MCF 10A (cell line): ENCODE measurements at regions not wholly inside any gene's neighbourhood (a gene's known extent, or its start where the extent isn't known, plus 50 kb on each side); places are given as distances from the start of the nearest gene placed in this dataset.

Experiments used
- BruUV-seq: library from RNA; stranded (reverse); fragments of 400-500 nt; replicated peaks from 2 replicates; lab custom pipeline; 2021; lab: Mats Ljungman, UMichigan
- CTCF ChIA-PET: fragments of 300-600 bp; sonication (Branson Sonifier 250); formaldehyde crosslinking; extraction: SDS; loops from one replicate; lab custom pipeline; 2021; ENCODE audit warnings: antibody characterized with exemption, inconsistent platforms; lab: Yijun Ruan, JAX
- POLR2A ChIA-PET: fragments of 300-600, 350-650 bp; sonication (Branson Sonifier 250); formaldehyde crosslinking; extraction: SDS; loops from one replicate; lab custom pipeline; 2020; ENCODE audit warnings: antibody characterized with exemption, inconsistent platforms; lab: Yijun Ruan, JAX
- DNase-seq: peaks from one replicate; pipeline ENCODE4 v3.0.0-alpha.2; 2018; ENCODE audit not compliant: unreplicated experiment
- H3K27ac Mint-ChIP-seq: one replicate; pipeline ENCODE4 v1.8.0; 2022; ENCODE audit warnings: mild to moderate bottlenecking, low read depth, mixed read lengths; ENCODE audit not compliant: unreplicated experiment
- H3K27me3 Mint-ChIP-seq: one replicate; pipeline ENCODE4 v1.8.0; 2022; ENCODE audit warnings: mixed read lengths; ENCODE audit not compliant: insufficient read depth, unreplicated experiment
- H3K36me3 Mint-ChIP-seq: one replicate; pipeline ENCODE4 v1.8.0; 2022; ENCODE audit warnings: mild to moderate bottlenecking, moderate library complexity, mixed read lengths; ENCODE audit not compliant: insufficient read depth, unreplicated experiment
- H3K4me1 Mint-ChIP-seq: one replicate; pipeline ENCODE4 v1.8.0; 2022; ENCODE audit warnings: mixed read lengths; ENCODE audit not compliant: insufficient read depth, unreplicated experiment
- H3K4me3 Mint-ChIP-seq: one replicate; pipeline ENCODE4 v1.8.0; 2022; ENCODE audit warnings: mild to moderate bottlenecking, moderate library complexity, mixed read lengths; ENCODE audit not compliant: unreplicated experiment
- H3K9me3 Mint-ChIP-seq: one replicate; pipeline ENCODE4 v1.8.0; 2022; ENCODE audit warnings: mixed read lengths; ENCODE audit not compliant: unreplicated experiment
- CTCF ChIP-seq: fragments of 200-600 bp; IDR thresholded peaks from one replicate; pipeline ENCODE4 v1.8.0; 2022; ENCODE audit warnings: antibody characterized with exemption, mild to moderate bottlenecking; ENCODE audit not compliant: unreplicated experiment
- intact Hi-C: fragments of 100-400 bp; cut with micrococcal nuclease; formaldehyde crosslinking; loops from 2 replicates; pipeline ENCODE4 v1.14.1; 2022

GRCh38 chr11:38330578-38330977 lies 1732.5 kb upstream of the RAG2 start:
- no TSS peak for BruUV-seq
- H3K4me3 Mint-ChIP-seq, result no peak overlapping the region
- H3K4me1 Mint-ChIP-seq, result no peaks in the 10 kb centered on the region
- H3K36me3 Mint-ChIP-seq, result no peaks in the 10 kb centered on the region
- no peaks in the 10 kb centered on the region for H3K27me3 Mint-ChIP-seq
- CTCF ChIA-PET, result no interaction called here
- no peaks in the 10 kb centered on the region for H3K9me3 Mint-ChIP-seq
- DNase-seq, result no peak
- no peak overlapping the region for H3K27ac Mint-ChIP-seq
- intact Hi-C loops, result no loop called here
- TF ChIP-seq CTCF, result no peak
- POLR2A ChIA-PET, result no interaction called here

GRCh38 chr11:38323961-38324761 lies 1726.1 kb upstream of the RAG2 start:
- H3K27ac Mint-ChIP-seq, result no peak overlapping the region
- BruUV-seq, result no TSS peak
- peak; percentile 31 for DNase-seq

GRCh38 chr11:38315151-38315550 lies 1717.1 kb upstream of the RAG2 start:
- Mint-ChIP-seq H3K4me3 (no peak overlapping the region), H3K4me1 (no peaks in the 10 kb centered on the region), H3K36me3 (no peaks in the 10 kb centered on the region), H3K27me3 (no peaks in the 10 kb centered on the region), H3K9me3 (no peaks in the 10 kb centered on the region), H3K27ac (peak overlapping the region; percentile 7)
- DNase-seq, result peak; percentile 66
- ChIA-PET POLR2A (no interaction called here), CTCF (interaction anchor here (0.6 kb wide), 1 partner anchor 235 kb away, joined by 3 read pairs; no protein-coding TSS in a partner anchor)
- intact Hi-C loops, result no loop called here
- TF ChIP-seq CTCF, result no peak
- BruUV-seq, result no TSS peak

More at GRCh38 chr11:38323961-38324761, 1726.1 kb upstream of the RAG2 start:
- Mint-ChIP-seq H3K4me3 (no peak overlapping the region), H3K9me3 (no peaks in the 10 kb centered on the region), H3K36me3 (no peaks in the 10 kb centered on the region), H3K27me3 (no peaks in the 10 kb centered on the region), H3K4me1 (no peaks in the 10 kb centered on the region)
- CTCF ChIA-PET, result no interaction called here
- intact Hi-C loops, result no loop called here
- no peak for TF ChIP-seq CTCF
- POLR2A ChIA-PET, result interaction anchor here (1.1 to 1.7 kb wide), 2 partner anchors 10 to 21 kb away, joined by 3 to 4 read pairs; no protein-coding TSS in a partner anchor

GRCh38 chr11:38307455-38307854 lies 1709.4 kb upstream of the RAG2 start:
- no TSS peak for BruUV-seq
- ChIA-PET CTCF (no interaction called here), POLR2A (no interaction called here)
- no peaks in the 10 kb centered on the region for H3K4me1 Mint-ChIP-seq
- H3K27me3 Mint-ChIP-seq, result no peaks in the 10 kb centered on the region
- no peak for TF ChIP-seq CTCF
- no peak for DNase-seq
- H3K9me3 Mint-ChIP-seq, result no peaks in the 10 kb centered on the region
- no peaks in the 10 kb centered on the region for H3K36me3 Mint-ChIP-seq
- no peak overlapping the region for H3K4me3 Mint-ChIP-seq
- no peak overlapping the region for H3K27ac Mint-ChIP-seq
- intact Hi-C loops, result no loop called here
